C4-2B (cell line): ENCODE measurements at regions not wholly inside any gene's neighbourhood (a gene's known extent, or its start where the extent isn't known, plus 50 kb on each side); places are given as distances from the start of the nearest gene placed in this dataset.

Source experiments
- CTCF ChIP-seq: fragments of 450-650 bp; conservative IDR thresholded peaks from 2 replicates; pipeline ENCODE4 v1.5.1; 2017; ENCODE audit warnings: mild to moderate bottlenecking
- ZFX ChIP-seq: fragments of 450-650 bp; IDR thresholded peaks from 2 replicates; pipeline ENCODE4 v1.6.1; 2017

GRCh38 chr18:38221476-38222100 lies 656.0 kb upstream of the CELF4 start:
- TF ChIP-seq CTCF (no peak), ZFX (no peak)
